CD4-positive, alpha-beta memory T cell (primary cell): ENCODE measurements at regions not wholly inside any gene's neighbourhood (a gene's known extent, or its start where the extent isn't known, plus 50 kb on each side); places are given as distances from the start of the nearest gene placed in this dataset.

Experiments
- CTCF ChIA-PET: fragments of 350-600 bp; sonication (Branson Sonifier 250); formaldehyde crosslinking; loops from one replicate; lab custom pipeline; 2021; ENCODE audit warnings: inconsistent platforms; ENCODE audit not compliant: partially characterized antibody; lab: Charles Lee
- POLR2A ChIA-PET: fragments of 350-600 bp; sonication (Branson Sonifier 250); formaldehyde crosslinking; loops from one replicate; lab custom pipeline; 2021; ENCODE audit not compliant: partially characterized antibody; lab: Charles Lee
- DNase-seq, 5 donors: peaks; one replicate each; pipeline versions ENCODE4 v3.0.0 to v3.0.0-alpha.2; 2020 to 2022; ENCODE audit warnings: mixed read lengths in 1 of 5
- H3K27ac ChIP-seq: one replicate; pipeline ENCODE4 v1.7.0; 2013; ENCODE audit warnings: low read depth, low read length
- H3K27me3 ChIP-seq: 2 replicates; pipeline ENCODE4 v1.7.0; 2013; ENCODE audit warnings: mild to moderate bottlenecking, low read length, moderate library complexity; ENCODE audit not compliant: insufficient read depth
- H3K36me3 ChIP-seq: 2 replicates; pipeline ENCODE4 v1.7.0; 2013; ENCODE audit warnings: mild to moderate bottlenecking, low read length, moderate library complexity; ENCODE audit not compliant: insufficient read depth
- H3K4me1 ChIP-seq: 2 replicates; pipeline ENCODE4 v1.7.0; 2013; ENCODE audit warnings: mild to moderate bottlenecking, low read length, moderate library complexity; ENCODE audit not compliant: insufficient read depth
- H3K4me3 ChIP-seq, 2 donors: one replicate each; pipeline ENCODE4 v1.7.0; 2013; ENCODE audit warnings: low read length in 2 of 2, mild to moderate bottlenecking in 1 of 2
- H3K9me3 ChIP-seq, 2 donors: one replicate each; pipeline ENCODE4 v1.7.0; 2013; ENCODE audit warnings: low read length in 2 of 2, control low read depth in 1 of 2; ENCODE audit not compliant: control insufficient read depth in 1 of 2
- H3K27ac Mint-ChIP-seq, 7 donors: one replicate each; pipeline ENCODE4 v1.8.0; 2020 to 2021; ENCODE audit warnings: mixed read lengths in 7 of 7, mild to moderate bottlenecking in 6 of 7, inconsistent platforms in 3 of 7, moderate library complexity in 3 of 7
- H3K27me3 Mint-ChIP-seq, 2 donors: one replicate each; pipeline ENCODE4 v1.8.0; 2020 to 2021; ENCODE audit warnings: mixed read lengths in 2 of 2
- H3K36me3 Mint-ChIP-seq, 2 donors: one replicate each; pipeline ENCODE4 v1.8.0; 2020 to 2021; ENCODE audit warnings: mixed read lengths in 2 of 2, inconsistent platforms in 1 of 2, mild to moderate bottlenecking in 1 of 2
- H3K4me1 Mint-ChIP-seq, 4 donors: one replicate each; pipeline ENCODE4 v1.8.0; 2020 to 2021; ENCODE audit warnings: mixed read lengths in 4 of 4, mild to moderate bottlenecking in 1 of 4
- H3K4me3 Mint-ChIP-seq, 8 donors: one replicate each; pipeline ENCODE4 v1.8.0; 2020 to 2021; ENCODE audit warnings: mixed read lengths in 8 of 8, mild to moderate bottlenecking in 7 of 8, moderate library complexity in 6 of 8, inconsistent platforms in 3 of 8
- H3K9me3 Mint-ChIP-seq, 8 donors: one replicate each; pipeline ENCODE4 v1.8.0; 2020 to 2021; ENCODE audit warnings: mixed read lengths in 8 of 8, mild to moderate bottlenecking in 5 of 8, inconsistent platforms in 3 of 8, moderate library complexity in 1 of 8
- intact Hi-C: fragments of 100-400 bp; cut with micrococcal nuclease; formaldehyde crosslinking; loops from one replicate; pipeline ENCODE4 v1.15.1; 2023

GRCh38 chr1:245045087-245045881 lies 109.5 kb upstream of the KIF26B start:
- H3K9me3 Mint-ChIP-seq: no peaks in the 10 kb centered on the region
- no peak overlapping the region for H3K4me3 Mint-ChIP-seq
- Histone ChIP-seq H3K4me3 (no peak overlapping the region), H3K27me3 (no peaks in the 10 kb centered on the region), H3K36me3 (no peaks in the 10 kb centered on the region), H3K4me1 (no peaks in the 10 kb centered on the region), H3K9me3 (no peaks in the 10 kb centered on the region), H3K27ac (no peak overlapping the region)
- no peak for DNase-seq
- H3K27me3 Mint-ChIP-seq: peaks cover 0 to 1% of the 10 kb centered on the region in 2 donors
- ChIA-PET CTCF (interaction anchor here (1.7 to 5.6 kb wide), 3 partner anchors 243 to 442 kb away, joined by 9 to 75 read pairs (median 27); no protein-coding TSS in a partner anchor), POLR2A (no interaction called here)
- H3K36me3 Mint-ChIP-seq: no peaks in the 10 kb centered on the region
- peak overlapping the region in 1 of 7 donors; percentile 31 for H3K27ac Mint-ChIP-seq
- intact Hi-C loops: no loop called here
- peaks cover 0 to 3% (median under 1%) of the 10 kb centered on the region in 4 donors for H3K4me1 Mint-ChIP-seq

- CTCF ChIA-PET: interaction anchor here (1.2 to 5.6 kb wide), 16 partner anchors 8 to 447 kb away, joined by 3 to 231 read pairs (median 10); partner anchors contain the start of gene HNRNPU
- peaks cover 0 to 1% of the 10 kb centered on the region in 2 donors for H3K27me3 Mint-ChIP-seq
- no peak overlapping the region for H3K4me3 Mint-ChIP-seq
Observed at GRCh38 chr1:245043611-245043940, 111.2 kb upstream of the KIF26B start.

GRCh38 chr1:245041058-245041698 lies 113.6 kb upstream of the KIF26B start:
- Histone ChIP-seq H3K4me3 (no peak overlapping the region), H3K27me3 (no peaks in the 10 kb centered on the region), H3K4me1 (no peaks in the 10 kb centered on the region), H3K9me3 (no peaks in the 10 kb centered on the region), H3K36me3 (no peaks in the 10 kb centered on the region), H3K27ac (no peak overlapping the region)
- Mint-ChIP-seq H3K4me3 (no peak overlapping the region), H3K27ac (no peak overlapping the region), H3K27me3 (no peaks in the 10 kb centered on the region), H3K36me3 (no peaks in the 10 kb centered on the region), H3K4me1 (peaks cover 0 to 3% (median under 1%) of the 10 kb centered on the region in 4 donors), H3K9me3 (no peaks in the 10 kb centered on the region)
- DNase-seq: no peak
- ChIA-PET CTCF (interaction anchor here (0.9 to 5.6 kb wide), 11 partner anchors 8 to 438 kb away, joined by 3 to 231 read pairs (median 8); partner anchors contain the start of gene HNRNPU), POLR2A (interaction anchor here (2.5 kb wide), 1 partner anchor 239 kb away, joined by 11 read pairs; no protein-coding TSS in a partner anchor)
- intact Hi-C loops: no loop called here

More at GRCh38 chr1:245043611-245043940, 111.2 kb upstream of the KIF26B start:
- POLR2A ChIA-PET: interaction anchor here (1.3 to 2.5 kb wide), 6 partner anchors 72 to 242 kb away, joined by 4 to 21 read pairs (median 10); partner anchors contain the start of gene HNRNPU
- no peaks in the 10 kb centered on the region for H3K36me3 ChIP-seq
- no peak overlapping the region for H3K4me3 ChIP-seq
- H3K27ac ChIP-seq: no peak overlapping the region
- Mint-ChIP-seq H3K4me1 (peaks cover 0 to 3% (median under 1%) of the 10 kb centered on the region in 4 donors), H3K27ac (no peak overlapping the region), H3K36me3 (no peaks in the 10 kb centered on the region), H3K9me3 (no peaks in the 10 kb centered on the region)
- no peaks in the 10 kb centered on the region for H3K9me3 ChIP-seq
- no peaks in the 10 kb centered on the region for H3K4me1 ChIP-seq
- no peak for DNase-seq
- H3K27me3 ChIP-seq: no peaks in the 10 kb centered on the region
- intact Hi-C loops: no loop called here

- Histone ChIP-seq H3K4me3 (no peak overlapping the region), H3K4me1 (no peaks in the 10 kb centered on the region), H3K27me3 (no peaks in the 10 kb centered on the region), H3K36me3 (no peaks in the 10 kb centered on the region), H3K27ac (no peak overlapping the region), H3K9me3 (no peaks in the 10 kb centered on the region)
- H3K27me3 Mint-ChIP-seq: no peaks in the 10 kb centered on the region
- no peaks in the 10 kb centered on the region for H3K9me3 Mint-ChIP-seq
- no peak for DNase-seq
- H3K36me3 Mint-ChIP-seq: no peaks in the 10 kb centered on the region
- intact Hi-C loops: no loop called here
- H3K4me1 Mint-ChIP-seq: peaks cover 0 to 3% (median under 1%) of the 10 kb centered on the region in 4 donors
- CTCF ChIA-PET: interaction anchor here (2.1 kb wide), 1 partner anchor 238 kb away, joined by 11 read pairs; no protein-coding TSS in a partner anchor
- H3K27ac Mint-ChIP-seq: no peak overlapping the region
- H3K4me3 Mint-ChIP-seq: no peak overlapping the region
- POLR2A ChIA-PET: no interaction called here
Observed at GRCh38 chr1:245039196-245039595, 115.6 kb upstream of the KIF26B start.

- Histone ChIP-seq H3K9me3 (no peaks in the 10 kb centered on the region), H3K4me1 (no peaks in the 10 kb centered on the region), H3K27me3 (no peaks in the 10 kb centered on the region), H3K36me3 (no peaks in the 10 kb centered on the region), H3K4me3 (no peak overlapping the region), H3K27ac (no peak overlapping the region)
- H3K9me3 Mint-ChIP-seq: no peaks in the 10 kb centered on the region
- no peaks in the 10 kb centered on the region for H3K36me3 Mint-ChIP-seq
- ChIA-PET CTCF (interaction anchor here (1.9 to 3.2 kb wide), 3 partner anchors 20 to 240 kb away, joined by 4 to 16 read pairs (median 11); no protein-coding TSS in a partner anchor), POLR2A (no interaction called here)
- intact Hi-C loops: no loop called here
- H3K4me1 Mint-ChIP-seq: no peaks in the 10 kb centered on the region
- peaks cover 0 to 1% of the 10 kb centered on the region in 2 donors for H3K27me3 Mint-ChIP-seq
- H3K4me3 Mint-ChIP-seq: no peak overlapping the region
- no peak overlapping the region for H3K27ac Mint-ChIP-seq
- no peak for DNase-seq
Observed at GRCh38 chr1:245036102-245036501, 118.7 kb upstream of the KIF26B start.

- ChIA-PET CTCF (interaction anchor here (0.7 to 1.8 kb wide), 2 partner anchors 12 to 230 kb away, joined by 3 to 5 read pairs; no protein-coding TSS in a partner anchor), POLR2A (interaction anchor here (0.9 kb wide), 1 partner anchor 195 kb away, joined by 3 read pairs; the partner anchor contains the start of gene COX20)
- peaks cover 0 to 1% of the 10 kb centered on the region in 2 donors for H3K27me3 Mint-ChIP-seq
- H3K27ac Mint-ChIP-seq: no peak overlapping the region
- intact Hi-C loops: no loop called here
- H3K4me3 ChIP-seq: no peak overlapping the region
- no peak for DNase-seq
- H3K36me3 Mint-ChIP-seq: no peaks in the 10 kb centered on the region
- peaks cover 6% of the 10 kb centered on the region for H3K4me1 ChIP-seq
- H3K9me3 Mint-ChIP-seq: no peaks in the 10 kb centered on the region
- no peaks in the 10 kb centered on the region for H3K9me3 ChIP-seq
- H3K36me3 ChIP-seq: no peaks in the 10 kb centered on the region
- peaks cover 5 to 11% (median 7%) of the 10 kb centered on the region in 4 donors for H3K4me1 Mint-ChIP-seq
- no peak overlapping the region for H3K27ac ChIP-seq
- no peaks in the 10 kb centered on the region for H3K27me3 ChIP-seq
- H3K4me3 Mint-ChIP-seq: no peak overlapping the region
Observed at GRCh38 chr1:245031041-245031440, 123.7 kb upstream of the KIF26B start.

GRCh38 chr1:245026247-245026646 lies 128.5 kb upstream of the KIF26B start:
- H3K27ac Mint-ChIP-seq: no peak overlapping the region
- Histone ChIP-seq H3K4me3 (no peak overlapping the region), H3K27me3 (no peaks in the 10 kb centered on the region), H3K9me3 (no peaks in the 10 kb centered on the region), H3K27ac (no peak overlapping the region), H3K4me1 (peaks cover 6% of the 10 kb centered on the region), H3K36me3 (no peaks in the 10 kb centered on the region)
- ChIA-PET CTCF (no interaction called here), POLR2A (no interaction called here)
- no peaks in the 10 kb centered on the region for H3K9me3 Mint-ChIP-seq
- H3K27me3 Mint-ChIP-seq: no peaks in the 10 kb centered on the region
- no peaks in the 10 kb centered on the region for H3K36me3 Mint-ChIP-seq
- H3K4me1 Mint-ChIP-seq: peaks cover 5 to 11% (median 7%) of the 10 kb centered on the region in 4 donors
- no peak for DNase-seq
- intact Hi-C loops: no loop called here
- no peak overlapping the region for H3K4me3 Mint-ChIP-seq
